GM18505 (cell line): ENCODE measurements at regions not wholly inside any gene's neighbourhood (a gene's known extent, or its start where the extent isn't known, plus 50 kb on each side); places are given as distances from the start of the nearest gene placed in this dataset.

ENCODE experiments used
- ATAC-seq: cut with Tn5 transposase; IDR thresholded peaks from one replicate; pipeline ENCODE4 v1.9.1; 2021; ENCODE audit not compliant: unreplicated experiment
- POLR2A ChIP-seq: IDR thresholded peaks from 4 replicates; pipeline ENCODE4 v1.6.1; 2011; ENCODE audit warnings: borderline replicate concordance; ENCODE audit not compliant: insufficient read depth, insufficient read length; ENCODE audit errors: extremely low read depth

DNA sequence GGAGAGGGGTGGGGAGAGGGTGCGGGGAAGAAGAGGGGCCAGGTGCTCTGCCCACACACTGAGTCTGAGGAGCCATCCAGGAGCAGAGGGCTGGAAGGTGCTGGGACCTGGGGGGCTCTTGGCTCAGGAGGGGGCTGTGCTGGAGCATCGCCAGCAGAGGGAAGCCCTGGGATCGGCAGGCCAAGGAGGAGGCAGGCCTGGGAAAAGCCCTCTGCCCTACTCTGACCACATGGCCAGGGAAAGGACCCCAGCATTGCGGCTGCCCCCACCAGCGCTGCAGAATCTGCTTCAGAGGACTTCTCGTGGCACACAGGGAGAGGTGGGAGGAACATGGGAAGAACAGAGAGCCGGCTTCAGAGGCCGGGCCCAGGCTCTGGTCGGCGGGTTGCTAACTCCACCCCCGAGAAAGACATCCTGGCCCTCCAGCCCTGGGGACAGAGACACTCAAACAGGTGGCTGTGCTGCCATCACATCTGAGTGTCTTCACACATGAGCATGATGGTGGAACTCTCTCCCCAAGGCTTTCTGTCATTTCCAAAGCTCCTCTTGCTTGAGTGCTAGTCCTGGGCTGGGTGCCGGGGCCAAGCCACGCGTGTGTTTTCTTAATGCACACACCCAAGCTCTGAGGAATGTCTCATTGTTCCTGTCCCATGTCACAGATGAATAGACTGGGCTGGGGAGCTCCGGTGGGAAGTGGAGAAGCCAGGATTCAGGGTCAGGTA, 1378.0 kb downstream of the BRD1 start:
- no peak for ATAC-seq

DNA sequence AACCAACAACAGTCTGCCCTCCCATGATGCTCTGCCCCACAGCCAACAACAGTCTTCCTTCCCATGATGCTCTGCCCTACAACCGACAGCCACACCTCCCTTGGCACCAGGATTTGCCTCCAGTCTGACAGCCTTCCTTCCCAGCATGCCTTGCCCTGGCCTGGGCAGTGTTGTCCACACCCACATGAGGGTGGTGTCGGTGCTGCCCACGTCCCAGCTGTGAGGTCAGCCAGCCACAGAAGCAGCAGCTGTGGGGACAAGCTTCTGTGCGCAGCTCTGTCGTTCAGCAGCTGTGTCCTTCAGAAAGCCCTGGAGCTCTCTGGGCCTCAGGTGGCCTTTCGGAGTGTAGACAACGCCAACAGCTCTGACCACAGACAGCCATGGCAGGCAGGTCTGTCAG, 1378.9 kb downstream of the BRD1 start:
- TF ChIP-seq POLR2A = no peak
- ATAC-seq = no peak

More for the DNA sequence above, 1378.0 kb downstream of the BRD1 start:
- TF ChIP-seq POLR2A = no peak

- no peak for TF ChIP-seq POLR2A
- no peak for ATAC-seq
Observed at GRCh38 chr22:48445113-48445827, 1382.4 kb downstream of the BRD1 start.

DNA sequence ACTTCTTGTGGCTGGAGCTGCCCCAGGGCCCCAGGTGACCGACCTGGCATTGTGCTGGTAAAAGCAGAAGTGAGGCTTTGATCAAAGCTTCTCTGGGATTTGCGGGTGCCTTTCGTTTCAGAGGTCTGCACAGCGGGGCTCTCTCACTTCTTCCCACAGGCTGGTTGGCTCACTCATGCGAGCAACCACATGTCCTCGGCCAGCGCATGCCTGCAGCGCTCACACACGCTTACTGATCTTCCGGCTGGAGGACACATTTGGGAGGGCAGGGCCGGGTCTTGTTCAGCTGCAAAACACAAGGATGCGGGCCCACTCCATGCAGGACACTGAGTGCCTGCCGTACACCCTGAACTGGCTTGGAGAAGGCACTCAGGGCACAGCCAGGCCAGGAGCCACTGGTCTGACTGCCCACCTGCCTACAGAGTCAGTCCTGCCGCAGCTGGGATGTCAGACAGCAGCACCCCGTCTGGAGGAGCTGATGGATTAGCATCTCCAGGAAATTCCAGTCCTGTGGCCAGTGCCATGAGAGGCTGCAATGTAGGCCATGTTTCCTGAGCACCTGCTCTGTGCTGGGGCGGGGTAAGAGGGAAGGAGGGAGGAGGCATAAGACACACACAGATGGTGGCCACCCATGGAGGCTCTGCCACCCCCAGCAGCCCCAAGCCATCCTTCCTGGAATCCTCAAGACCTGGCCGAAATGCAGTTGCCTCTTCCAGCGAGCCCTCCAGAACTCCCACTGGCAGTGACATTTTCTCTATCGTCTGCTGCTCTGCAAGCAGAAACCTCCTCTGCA, 1383.2 kb downstream of the BRD1 start:
- peak; percentile 90 for ATAC-seq
- TF ChIP-seq POLR2A = no peak

DNA sequence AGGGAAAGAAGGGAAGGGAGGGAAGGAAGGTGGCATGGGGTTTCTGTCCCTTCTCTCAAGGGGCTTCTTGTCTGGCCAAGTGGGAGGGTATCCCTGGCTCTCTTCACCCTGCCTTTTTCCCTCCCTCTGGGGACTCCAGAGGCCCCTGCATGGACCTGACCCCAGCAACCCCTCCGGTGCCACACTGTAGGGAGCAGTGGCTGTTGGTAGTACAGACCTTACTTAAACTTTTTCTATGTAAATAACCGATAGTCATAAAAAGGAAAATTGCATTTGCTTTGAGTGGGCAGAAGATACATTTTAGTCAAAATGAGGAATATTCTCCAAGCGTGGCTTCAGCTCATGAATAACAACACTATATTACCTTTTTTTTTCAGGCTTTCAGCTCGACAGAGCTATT, 1384.0 kb downstream of the BRD1 start:
- ATAC-seq = no peak
- no peak for TF ChIP-seq POLR2A

DNA sequence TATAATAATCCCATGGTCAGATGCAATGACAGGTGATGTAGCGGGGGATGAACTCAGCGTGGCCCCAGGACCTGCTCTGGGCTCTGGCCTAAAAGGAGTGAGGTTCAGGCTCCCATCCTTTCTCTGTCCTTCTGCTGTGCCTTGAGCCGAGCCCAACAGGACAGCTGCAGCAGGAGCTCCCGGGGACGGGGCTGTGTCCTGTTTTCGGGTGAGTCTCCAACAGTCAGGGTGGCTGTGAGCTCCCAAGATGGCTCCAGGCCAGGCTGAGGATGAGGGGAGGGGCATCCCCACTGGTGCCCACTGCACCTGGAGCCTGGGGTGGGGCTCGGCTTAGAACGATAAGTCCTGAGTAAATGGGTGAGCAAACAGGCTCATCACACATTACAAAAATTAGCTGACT, 1385.0 kb downstream of the BRD1 start:
- ATAC-seq = no peak
- no peak for TF ChIP-seq POLR2A

DNA sequence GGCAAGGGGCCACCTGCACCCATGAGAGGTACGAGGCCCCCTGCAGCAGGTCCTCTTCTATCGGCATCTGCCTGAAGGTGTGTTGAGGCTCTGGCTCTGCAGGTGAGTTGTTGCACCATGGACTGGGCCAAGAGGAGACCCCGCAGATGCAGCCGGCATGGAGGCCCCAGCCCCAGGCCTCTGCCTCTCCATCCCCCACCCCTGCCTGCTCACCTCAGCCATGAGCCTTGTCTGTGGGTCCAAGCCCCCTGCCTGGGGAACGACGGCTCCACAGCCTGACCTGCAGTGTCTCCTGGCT, 1386.2 kb downstream of the BRD1 start:
- ATAC-seq = no peak

GRCh38 chr22:48440673-48441552, 1386.8 kb downstream of the BRD1 start:
- TF ChIP-seq POLR2A = no peak
- no peak for ATAC-seq

More for the DNA sequence above, 1386.2 kb downstream of the BRD1 start:
- no peak for TF ChIP-seq POLR2A

- TF ChIP-seq POLR2A = no peak
- no peak for ATAC-seq
Observed at GRCh38 chr22:48440176-48440575, 1387.5 kb downstream of the BRD1 start.

DNA sequence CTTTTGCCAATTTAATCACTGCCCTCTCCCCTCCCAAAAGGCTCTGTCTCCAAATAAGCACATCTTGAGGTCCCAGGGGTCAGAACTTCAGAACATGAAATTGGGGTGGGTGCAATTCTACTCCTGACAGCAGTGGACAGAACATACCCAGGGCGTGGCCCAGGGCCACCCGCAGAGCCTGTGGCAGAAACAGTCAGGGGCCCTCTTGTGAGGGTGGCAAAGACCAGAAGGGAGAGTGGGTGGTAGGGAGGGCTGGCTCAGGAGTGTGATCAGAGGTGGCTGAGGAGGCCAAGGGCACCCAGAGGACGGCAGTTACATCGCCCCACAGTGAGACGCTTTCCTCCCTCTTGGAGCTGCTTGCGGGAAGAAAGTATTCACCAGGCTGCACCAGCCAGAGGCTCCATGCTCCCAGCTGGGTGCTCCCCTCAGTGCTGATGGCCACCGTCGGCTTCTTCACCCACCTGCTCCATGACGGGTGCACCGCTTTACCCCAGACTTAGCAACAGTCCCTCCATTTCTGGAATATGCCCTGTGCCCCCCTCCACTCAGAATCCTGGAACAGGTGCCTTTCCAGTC, 1388.0 kb downstream of the BRD1 start:
- TF ChIP-seq POLR2A = no peak
- ATAC-seq = no peak

GRCh38 chr22:48438800-48439559, 1388.7 kb downstream of the BRD1 start:
- ATAC-seq = no peak
- TF ChIP-seq POLR2A = no peak

DNA sequence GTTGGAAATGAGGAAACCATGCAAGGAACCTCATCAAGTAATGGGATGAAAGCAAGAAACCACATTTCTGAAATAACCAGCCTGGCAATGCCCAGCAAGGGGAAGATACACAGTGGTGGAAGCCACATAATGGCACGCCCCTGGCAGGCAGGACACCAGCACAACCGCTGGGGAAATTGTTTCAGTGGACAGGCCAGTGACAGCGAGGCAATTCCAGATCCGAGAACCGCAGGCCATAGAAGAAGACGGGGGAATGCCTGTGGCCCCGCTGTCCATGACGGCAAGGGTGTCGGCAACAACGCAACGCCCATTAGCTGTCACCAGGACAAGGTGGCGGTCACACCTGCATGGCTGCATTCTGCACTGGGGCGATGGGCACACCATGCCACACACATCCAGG, 1389.6 kb downstream of the BRD1 start:
- TF ChIP-seq POLR2A = no peak
- no peak for ATAC-seq

DNA sequence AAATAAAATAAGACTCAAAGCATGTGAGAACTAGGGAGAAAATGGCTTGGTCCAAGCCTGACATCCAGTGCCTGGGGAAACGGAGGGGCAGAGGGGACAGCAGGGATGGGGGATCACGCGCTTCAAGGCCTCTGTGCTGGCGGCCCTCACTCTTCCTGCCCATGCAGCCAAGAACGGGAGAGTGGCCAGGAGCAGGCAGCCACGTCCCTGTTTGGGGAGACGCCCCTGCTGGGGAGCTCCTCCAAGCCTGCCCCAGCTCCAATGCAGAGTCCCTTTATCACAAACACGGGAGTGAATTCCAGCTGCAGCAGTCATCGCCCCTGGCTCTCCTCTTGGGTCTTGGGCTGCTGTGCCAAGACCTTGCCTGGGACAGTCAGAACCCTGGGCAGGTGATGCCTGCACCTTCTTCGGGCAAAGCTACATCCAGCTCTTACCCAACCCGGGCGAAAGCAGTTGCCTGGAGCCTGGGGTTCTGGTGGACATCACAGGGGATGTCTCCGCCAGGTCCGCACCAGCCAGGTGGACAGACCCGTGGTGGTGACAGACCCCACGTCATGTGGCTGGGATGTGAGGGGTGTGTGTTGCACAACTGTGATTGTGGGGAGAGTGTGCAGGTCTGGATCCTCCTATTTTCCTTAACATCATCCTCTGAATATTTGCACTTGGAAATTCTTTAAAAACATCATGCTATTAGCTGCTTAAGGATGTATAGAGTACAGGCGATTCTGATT, 1391.3 kb downstream of the BRD1 start:
- ATAC-seq = no peak
- no peak for TF ChIP-seq POLR2A
